Fibroblast of the conjunctiva (primary cell): ENCODE measurements at regions not wholly inside any gene's neighbourhood (a gene's known extent, or its start where the extent isn't known, plus 50 kb on each side); places are given as distances from the start of the nearest gene placed in this dataset.
"Not testable (repeated sequence)": the region's sequence is repeated elsewhere in the genome, so short reads cannot be mapped to it uniquely, and the experiment has no call there.

Experiments
- DNase-seq: peaks from one replicate; pipeline ENCODE4 v3.0.0-alpha.2; 2010; ENCODE audit warnings: low read depth

GRCh38 chr12:19988948-19989347, 379.4 kb upstream of the PDE3A start:
- DNase-seq: no peak

GRCh38 chr12:19991146-19991545, 377.2 kb upstream of the PDE3A start:
- DNase-seq: no peak

GRCh38 chr12:19992311-19992710, 376.0 kb upstream of the PDE3A start:
- no peak for DNase-seq

GRCh38 chr12:19994968-19995367, 373.4 kb upstream of the PDE3A start:
- DNase-seq: no peak

- no peak for DNase-seq
Measured at GRCh38 chr12:19997656-19998400, 370.5 kb upstream of the PDE3A start.

GRCh38 chr12:19998411-19998810, 369.9 kb upstream of the PDE3A start:
- DNase-seq: no peak

- DNase-seq: no peak
Measured at GRCh38 chr12:19998961-19999804, 369.2 kb upstream of the PDE3A start.

GRCh38 chr12:19999805-20000138, 368.6 kb upstream of the PDE3A start:
- DNase-seq: no peak

GRCh38 chr12:20000229-20000849, 368.0 kb upstream of the PDE3A start:
- DNase-seq: no peak

- no peak for DNase-seq
Measured at GRCh38 chr12:20003252-20003651, 365.1 kb upstream of the PDE3A start.

- DNase-seq: no peak
Measured at GRCh38 chr12:20004952-20005351, 363.4 kb upstream of the PDE3A start.

GRCh38 chr12:20006871-20007730, 361.2 kb upstream of the PDE3A start:
- no peak for DNase-seq

- DNase-seq: not testable (repeated sequence)
Measured at GRCh38 chr12:20009965-20010364, 358.4 kb upstream of the PDE3A start.

GRCh38 chr12:20011200-20011599, 357.1 kb upstream of the PDE3A start:
- DNase-seq: no peak

- no peak for DNase-seq
Measured at GRCh38 chr12:20017802-20018201, 350.5 kb upstream of the PDE3A start.

GRCh38 chr12:20018406-20018805, 349.9 kb upstream of the PDE3A start:
- DNase-seq: no peak

GRCh38 chr12:20024194-20024593, 344.1 kb upstream of the PDE3A start:
- no peak for DNase-seq

GRCh38 chr12:20028033-20028432, 340.3 kb upstream of the PDE3A start:
- no peak for DNase-seq

GRCh38 chr12:20030826-20031225, 337.5 kb upstream of the PDE3A start:
- no peak for DNase-seq

GRCh38 chr12:20039562-20039961, 328.8 kb upstream of the PDE3A start:
- no peak for DNase-seq

GRCh38 chr12:20040184-20040583, 328.2 kb upstream of the PDE3A start:
- no peak for DNase-seq

GRCh38 chr12:20040831-20041230, 327.5 kb upstream of the PDE3A start:
- no peak for DNase-seq
